ENCODE measurements at regions not wholly inside any gene's neighbourhood (a gene's known extent, or its start where the extent isn't known, plus 50 kb on each side); places are given as distances from the start of the nearest gene placed in this dataset.

GRCh38 chr2:196459539-196459938 lies 180.0 kb upstream of the CCDC150 start:
- H3K27ac ChIP-seq: no peak overlapping the region
- TF ChIP-seq CTCF (conservative IDR thresholded peaks at IDR 0.05): no peak

- no peak for TF ChIP-seq CTCF (conservative IDR thresholded peaks at IDR 0.05)
- no peak overlapping the region for H3K27ac ChIP-seq
Observed at GRCh38 chr2:196463706-196464105, 175.8 kb upstream of the CCDC150 start.

GRCh38 chr2:196464311-196464710 lies 175.2 kb upstream of the CCDC150 start:
- H3K27ac ChIP-seq: no peak overlapping the region
- no peak for TF ChIP-seq CTCF (conservative IDR thresholded peaks at IDR 0.05)

- TF ChIP-seq CTCF (conservative IDR thresholded peaks at IDR 0.05): no peak
- no peak overlapping the region for H3K27ac ChIP-seq
Observed at GRCh38 chr2:196466581-196466980, 172.9 kb upstream of the CCDC150 start.

GRCh38 chr2:196468394-196468793 lies 171.1 kb upstream of the CCDC150 start:
- no peak overlapping the region for H3K27ac ChIP-seq
- no peak for TF ChIP-seq CTCF (conservative IDR thresholded peaks at IDR 0.05)

GRCh38 chr2:196473617-196474016 lies 165.9 kb upstream of the CCDC150 start:
- H3K27ac ChIP-seq: no peak overlapping the region
- TF ChIP-seq CTCF (conservative IDR thresholded peaks at IDR 0.05): no peak

- no peak for TF ChIP-seq CTCF (conservative IDR thresholded peaks at IDR 0.05)
- H3K27ac ChIP-seq: no peak overlapping the region
Observed at GRCh38 chr2:196475611-196476010, 163.9 kb upstream of the CCDC150 start.

GRCh38 chr2:196478588-196478987 lies 160.9 kb upstream of the CCDC150 start:
- TF ChIP-seq CTCF (conservative IDR thresholded peaks at IDR 0.05): no peak
- H3K27ac ChIP-seq: no peak overlapping the region

All from VCaP (cell line).